GM21360 (cell line): ENCODE measurements at regions not wholly inside any gene's neighbourhood (a gene's known extent, or its start where the extent isn't known, plus 50 kb on each side); places are given as distances from the start of the nearest gene placed in this dataset.
"Not testable (repeated sequence)": the region's sequence is repeated elsewhere in the genome, so short reads cannot be mapped to it uniquely, and the experiment has no call there.

Experiments used
- ATAC-seq: cut with Tn5 transposase; IDR thresholded peaks from one replicate; pipeline ENCODE4 v1.9.1; 2021; ENCODE audit warnings: mild to moderate bottlenecking, moderate library complexity; ENCODE audit not compliant: unreplicated experiment

GRCh38 chr20:23142162-23143050, 56.3 kb upstream of the CD93 start:
- peak; percentile 53 for ATAC-seq

DNA sequence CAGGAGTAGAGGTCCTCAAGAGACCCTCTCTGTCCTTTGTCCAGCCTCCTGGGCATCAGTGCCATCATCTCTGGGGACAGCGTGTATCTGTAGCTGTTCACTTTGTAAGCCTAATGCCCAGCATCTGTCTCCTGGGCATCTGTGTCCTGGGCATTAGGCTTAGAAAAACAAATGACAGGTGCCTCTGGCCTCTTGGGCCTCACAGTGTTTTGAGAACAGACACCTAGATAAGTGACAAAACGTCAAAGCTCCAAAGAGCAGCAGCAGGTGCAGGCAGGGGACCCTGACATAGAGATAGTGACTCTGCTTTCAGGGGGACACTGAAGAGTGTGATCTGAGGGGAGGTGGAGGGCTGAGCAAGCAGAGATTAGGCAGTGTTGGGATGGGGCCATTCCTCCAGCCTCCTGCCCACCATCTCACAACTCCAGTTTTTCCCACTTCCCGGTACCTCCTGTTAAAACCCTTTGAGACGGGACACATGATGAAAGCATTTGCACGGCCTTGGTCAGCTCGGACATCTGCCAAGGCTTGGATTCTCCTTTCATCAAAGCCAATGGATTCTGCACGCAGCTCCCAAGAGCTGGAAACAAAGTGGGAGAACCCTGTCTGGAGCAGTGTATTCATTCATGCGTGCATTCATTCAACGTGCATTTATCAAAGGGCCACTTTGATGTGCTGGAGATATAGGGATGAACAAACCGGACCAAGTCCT, 55.5 kb upstream of the CD93 start:
- ATAC-seq: no peak

- ATAC-seq: no peak
Observed at GRCh38 chr20:23140991-23141390, 54.9 kb upstream of the CD93 start.

GRCh38 chr20:23139984-23140383, 53.9 kb upstream of the CD93 start:
- not testable (repeated sequence) for ATAC-seq

DNA sequence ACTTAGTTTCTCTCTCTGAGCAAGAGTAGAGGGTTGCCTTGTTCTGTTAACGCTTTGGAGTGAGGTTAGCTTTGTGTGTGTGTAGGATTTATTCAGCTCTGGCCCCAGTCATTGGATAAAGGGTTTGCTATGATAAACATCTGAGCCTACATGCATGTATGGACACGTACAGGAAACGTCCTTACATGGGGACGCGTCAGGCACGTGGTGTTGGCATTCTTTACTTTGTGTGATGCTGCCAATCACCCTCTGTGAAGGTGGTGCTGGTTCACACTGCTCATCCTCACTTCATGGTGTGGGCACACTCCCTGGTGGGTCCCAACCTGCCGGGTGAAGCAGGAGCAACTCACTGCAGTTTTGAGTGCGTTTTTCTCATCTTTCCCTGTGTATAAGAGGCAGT, 53.4 kb upstream of the CD93 start:
- no peak for ATAC-seq

- ATAC-seq: no peak
Observed at GRCh38 chr20:23138682-23139081, 52.6 kb upstream of the CD93 start.

DNA sequence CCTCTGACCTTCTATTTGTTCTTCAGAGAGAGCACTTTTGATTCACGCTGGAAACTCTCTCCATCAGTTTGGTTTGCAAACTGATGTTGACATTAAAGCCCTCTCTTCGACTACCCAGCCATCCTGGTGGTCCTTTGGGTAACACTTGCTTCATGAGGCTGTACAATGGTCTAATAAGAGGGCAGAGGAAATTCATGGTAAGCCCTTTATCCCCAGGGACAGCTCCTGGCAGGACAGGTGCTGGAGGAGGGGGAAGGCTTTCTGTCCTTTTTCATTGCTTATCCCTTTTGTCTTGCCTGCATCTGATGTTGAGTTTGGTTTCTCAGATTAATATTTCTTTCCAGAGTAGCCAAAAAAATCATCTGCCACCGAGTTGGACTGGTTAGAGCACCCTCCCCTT, 52.1 kb upstream of the CD93 start:
- ATAC-seq: no peak

- ATAC-seq: no peak
Observed at GRCh38 chr20:23136893-23137745, 51.0 kb upstream of the CD93 start.

DNA sequence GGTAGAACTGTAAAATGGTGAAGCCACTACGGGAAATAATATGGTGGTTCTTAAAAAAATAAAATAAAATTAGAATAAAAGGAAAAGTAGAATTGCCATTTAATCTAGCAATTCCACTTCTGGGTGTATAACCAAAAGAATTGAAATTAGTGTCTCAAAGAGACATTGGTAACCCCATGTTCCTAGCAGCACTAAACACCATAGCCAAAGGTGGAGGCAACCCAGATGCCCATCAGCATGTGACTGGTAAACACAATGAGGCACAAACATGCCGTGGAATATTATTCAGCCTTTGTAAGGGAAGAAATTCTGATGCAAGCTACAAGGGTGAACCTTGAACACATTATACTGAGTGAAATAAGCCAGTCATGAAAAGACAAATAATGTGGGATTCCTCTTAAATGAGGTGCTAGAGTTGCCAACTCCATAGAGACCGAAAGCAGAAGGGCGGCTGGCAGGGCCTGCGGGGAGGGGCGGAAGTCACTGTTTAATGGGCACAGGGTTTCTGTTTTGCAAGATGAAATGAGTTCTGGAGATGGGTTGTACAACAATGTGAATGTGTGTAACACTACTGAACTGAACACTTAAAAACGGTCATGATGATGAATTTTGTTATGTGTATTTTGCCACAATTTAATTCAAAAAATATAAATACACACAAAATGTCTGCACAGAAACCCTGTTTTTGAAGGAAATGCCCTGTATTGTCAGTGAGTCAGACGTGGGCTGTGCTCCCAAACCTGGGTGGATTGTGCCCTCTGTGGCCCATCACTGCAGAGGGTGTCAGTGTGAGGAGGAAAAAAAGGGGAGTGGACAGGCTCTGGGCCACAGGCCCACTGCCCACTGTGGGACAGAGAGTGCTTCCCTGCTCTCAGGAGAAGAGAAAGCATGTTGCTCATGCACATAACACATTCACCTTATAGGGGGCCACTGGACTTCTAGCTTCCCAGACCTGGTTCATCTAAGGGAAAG, 49.6 kb upstream of the CD93 start:
- ATAC-seq: no peak
